GM23248 (cell line): ENCODE measurements at regions not wholly inside any gene's neighbourhood (a gene's known extent, or its start where the extent isn't known, plus 50 kb on each side); places are given as distances from the start of the nearest gene placed in this dataset.

Experiments used
- DNase-seq: peaks from one replicate; pipeline ENCODE4 v3.0.0-alpha.2; 2015
- H2AFZ ChIP-seq: fragments of 200-600 bp; sonication (generic); 2 replicates; pipeline ENCODE4 v1.6.1; 2016; ENCODE audit warnings: antibody characterized with exemption
- H3F3A ChIP-seq: fragments of 200-600 bp; sonication (generic); 2 replicates; pipeline ENCODE4 v1.6.1; 2016; ENCODE audit warnings: mild to moderate bottlenecking, antibody characterized with exemption, mixed run types; ENCODE audit not compliant: insufficient read depth
- H3K27ac ChIP-seq: fragments of 200-600 bp; sonication (generic); 2 replicates; pipeline ENCODE4 v1.5.1; 2016; ENCODE audit warnings: mild to moderate bottlenecking
- H3K27me3 ChIP-seq: fragments of 200-600 bp; sonication (generic); replicated peaks from 2 replicates; pipeline ENCODE4 v1.6.1; 2016; ENCODE audit warnings: mild to moderate bottlenecking; ENCODE audit not compliant: insufficient read depth
- H3K36me3 ChIP-seq: fragments of 200-600 bp; sonication (generic); 2 replicates; pipeline ENCODE4 v1.6.1; 2016; ENCODE audit warnings: low read depth, mild to moderate bottlenecking
- H3K4me1 ChIP-seq: fragments of 200-600 bp; sonication (generic); 2 replicates; pipeline ENCODE4 v1.6.1; 2016; ENCODE audit warnings: mild to moderate bottlenecking; ENCODE audit not compliant: insufficient read depth
- H3K4me2 ChIP-seq: fragments of 200-600 bp; sonication (generic); one replicate; pipeline ENCODE4 v1.6.1; 2016; ENCODE audit warnings: mild to moderate bottlenecking; ENCODE audit not compliant: unreplicated experiment
- H3K4me3 ChIP-seq: fragments of 200-600 bp; sonication (generic); 2 replicates; pipeline ENCODE4 v1.5.1; 2016; ENCODE audit warnings: mild to moderate bottlenecking
- H3K79me2 ChIP-seq: fragments of 200-600 bp; sonication (generic); 2 replicates; pipeline ENCODE4 v1.6.1; 2016; ENCODE audit warnings: mild to moderate bottlenecking; ENCODE audit not compliant: insufficient read depth
- H3K9ac ChIP-seq: fragments of 200-600 bp; sonication (generic); 2 replicates; pipeline ENCODE4 v1.6.1; 2016; ENCODE audit warnings: mild to moderate bottlenecking
- H3K9me2 ChIP-seq: fragments of 200-600 bp; sonication (generic); 2 replicates; pipeline ENCODE4 v1.6.1; 2016; ENCODE audit warnings: mixed run types, mild to moderate bottlenecking, moderate library complexity; ENCODE audit not compliant: insufficient read depth
- H3K9me3 ChIP-seq: fragments of 200-600 bp; sonication (generic); one replicate; pipeline ENCODE4 v1.6.1; 2017; ENCODE audit warnings: low read depth
- H4K20me1 ChIP-seq: fragments of 200-600 bp; sonication (generic); 2 replicates; pipeline ENCODE4 v1.6.0; 2016; ENCODE audit not compliant: insufficient read depth
- EZH2 ChIP-seq: fragments of 200-600 bp; sonication (generic); IDR thresholded peaks from 2 replicates; pipeline ENCODE4 v1.6.1; 2018; ENCODE audit warnings: antibody characterized with exemption, mild to moderate bottlenecking; ENCODE audit not compliant: insufficient read depth, poor library complexity, severe bottlenecking
- EZH2phosphoT487 ChIP-seq: fragments of 200-600 bp; sonication (generic); IDR thresholded peaks from 2 replicates; pipeline ENCODE4 v1.6.1; 2018; ENCODE audit warnings: antibody characterized with exemption, moderate library complexity, mild to moderate bottlenecking, low read depth; ENCODE audit not compliant: insufficient read depth
- WGBS, 2 experiments: methylation state at CpG; one replicate each; pipeline ENCODE4 v1.1.6; 2015 to 2017; ENCODE audit warnings: low lambda C conversion rate in 2 of 2, low coverage in 1 of 2; ENCODE audit errors: missing lambda C conversion rate in 2 of 2; 5-methylcytosine and 5-hydroxymethylcytosine counted together
- in situ Hi-C: fragments of 300-500 bp; cut with MboI; formaldehyde crosslinking; loops from 2 replicates; pipeline ENCODE4 v1.15.0; 2020

DNA sequence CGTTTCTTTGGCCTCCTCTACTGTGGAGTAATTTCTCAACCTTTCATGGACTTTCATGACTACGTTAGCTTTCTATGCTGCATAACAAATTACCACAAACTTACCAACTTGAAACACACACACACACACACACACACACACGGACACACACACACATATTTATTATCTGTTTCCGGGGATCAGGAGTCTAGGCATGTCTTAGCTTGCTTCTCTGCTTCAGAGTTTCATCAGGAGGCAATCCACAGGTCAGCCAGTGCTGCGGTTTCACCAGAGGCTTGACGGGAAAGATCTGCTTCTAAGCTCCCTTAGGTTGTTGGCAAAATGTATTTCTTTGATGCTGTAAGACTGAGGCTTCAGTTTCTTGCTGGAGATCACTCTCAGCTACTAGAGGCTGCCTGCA, 59.0 kb upstream of the C9orf72 start:
- TF ChIP-seq EZH2 (no peak), EZH2phosphoT487 (no peak)
- Histone ChIP-seq H3K9ac (no peak overlapping the region), H3K79me2 (no peaks in the 10 kb centered on the region), H3K4me2 (no peak overlapping the region), H3K4me3 (no peak overlapping the region), H3K27me3 (no peaks in the 10 kb centered on the region), H3K4me1 (no peaks in the 10 kb centered on the region), H3F3A (no peaks in the 10 kb centered on the region), H3K9me2 (no peaks in the 10 kb centered on the region), H2AFZ (no peak overlapping the region), H3K9me3 (no peaks in the 10 kb centered on the region), H4K20me1 (no peaks in the 10 kb centered on the region), H3K27ac (no peak overlapping the region), H3K36me3 (no peaks in the 10 kb centered on the region)
- in situ Hi-C loops, result no loop called here
- 44 to 45% methylated on average over 6 of the region's 6 CpGs for WGBS, 2 experiments
- DNase-seq, result no peak

DNA sequence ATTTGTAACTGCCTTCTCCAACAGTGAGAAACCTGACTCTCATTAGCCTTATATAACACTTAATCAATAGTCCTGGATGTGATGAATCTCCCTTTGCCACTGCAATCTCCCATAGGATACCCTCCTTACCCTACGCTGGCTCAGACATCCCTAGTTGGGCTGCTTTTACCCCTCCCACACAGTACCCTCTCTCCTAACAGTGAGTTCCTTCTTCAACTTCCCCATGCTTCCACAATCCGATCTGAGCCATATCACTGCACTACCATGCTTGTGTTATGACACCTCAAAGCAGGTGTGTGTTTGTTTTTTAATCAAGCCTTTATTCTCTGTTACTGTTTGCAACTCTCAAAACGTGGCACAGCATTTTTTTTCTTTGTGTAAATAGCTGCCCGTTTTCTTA, 60.5 kb upstream of the C9orf72 start:
- Histone ChIP-seq H3K36me3 (no peaks in the 10 kb centered on the region), H3K4me2 (no peak overlapping the region), H3K4me3 (no peak overlapping the region), H3K9ac (no peak overlapping the region), H3K27me3 (no peaks in the 10 kb centered on the region), H3F3A (no peaks in the 10 kb centered on the region), H3K9me3 (no peaks in the 10 kb centered on the region), H3K79me2 (no peaks in the 10 kb centered on the region), H3K4me1 (no peaks in the 10 kb centered on the region), H3K9me2 (no peaks in the 10 kb centered on the region), H3K27ac (no peak overlapping the region), H4K20me1 (no peaks in the 10 kb centered on the region), H2AFZ (no peak overlapping the region)
- TF ChIP-seq EZH2phosphoT487, result no peak
- no peak for TF ChIP-seq EZH2
- in situ Hi-C loops, result no loop called here
- 20 to 21% methylated on average over 4 of the region's 4 CpGs for WGBS, 2 experiments
- no peak for DNase-seq

DNA sequence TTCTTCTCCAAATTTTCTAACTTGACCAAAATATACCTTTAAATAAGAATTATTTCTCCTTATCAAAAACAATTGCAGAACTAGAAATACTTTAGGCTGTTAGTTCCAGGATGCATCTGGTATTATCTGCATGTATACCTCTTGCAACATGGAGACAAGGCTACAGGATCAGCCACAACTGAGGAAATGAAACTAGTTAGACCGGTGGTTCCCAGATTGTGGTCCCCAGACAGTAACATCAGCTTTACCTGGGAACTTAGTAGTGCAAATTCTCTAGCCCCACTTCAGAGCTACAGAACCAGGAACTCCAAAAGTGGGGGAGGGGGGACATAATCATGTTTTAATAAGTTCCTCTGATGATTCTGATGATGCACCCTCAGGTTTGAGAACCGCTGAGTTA, 61.6 kb upstream of the C9orf72 start:
- Histone ChIP-seq H3K9me2 (no peaks in the 10 kb centered on the region), H2AFZ (no peak overlapping the region), H3F3A (no peaks in the 10 kb centered on the region), H3K9ac (no peak overlapping the region), H3K4me3 (no peak overlapping the region), H3K27ac (no peak overlapping the region), H3K4me1 (no peaks in the 10 kb centered on the region), H3K9me3 (no peaks in the 10 kb centered on the region), H3K36me3 (no peaks in the 10 kb centered on the region), H4K20me1 (no peaks in the 10 kb centered on the region), H3K79me2 (no peaks in the 10 kb centered on the region), H3K4me2 (no peak overlapping the region), H3K27me3 (no peaks in the 10 kb centered on the region)
- in situ Hi-C loops, result no loop called here
- TF ChIP-seq EZH2phosphoT487 (no peak), EZH2 (no peak)
- DNase-seq, result no peak
- WGBS, 2 experiments, result 40 to 44% methylated on average over 2 of the region's 2 CpGs

DNA sequence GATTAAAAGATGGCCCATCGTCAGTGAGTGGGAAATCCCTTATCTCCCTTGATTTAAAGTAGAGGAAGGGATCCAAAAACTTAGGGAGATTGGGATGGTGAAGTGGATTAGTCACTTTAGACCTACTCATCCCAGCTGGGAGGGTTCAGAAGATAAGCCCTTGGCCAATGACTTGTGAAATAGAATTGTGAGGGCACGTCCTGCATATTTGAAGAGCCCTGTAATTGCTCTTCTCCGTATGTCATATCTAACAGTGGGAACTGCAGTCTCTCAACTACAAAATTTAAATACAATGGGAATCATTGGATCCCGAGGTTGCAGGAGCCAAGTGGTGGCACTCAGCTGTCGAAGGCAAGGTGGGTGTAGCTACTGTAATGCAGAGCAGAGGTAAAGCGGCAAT, 65.4 kb upstream of the C9orf72 start:
- DNase-seq, result no peak
- H3K79me2 ChIP-seq, result no peaks in the 10 kb centered on the region
- 25 to 28% methylated on average over 6 of the region's 6 CpGs for WGBS, 2 experiments

More for the DNA sequence above, 65.4 kb upstream of the C9orf72 start:
- no peaks in the 10 kb centered on the region for H3K36me3 ChIP-seq
- no peak overlapping the region for H3K4me3 ChIP-seq
- no peak overlapping the region for H3K27ac ChIP-seq
- no peak overlapping the region for H3K4me2 ChIP-seq
- no peaks in the 10 kb centered on the region for H3K9me3 ChIP-seq
- TF ChIP-seq EZH2phosphoT487, result no peak
- TF ChIP-seq EZH2, result no peak
- H3K27me3 ChIP-seq, result no peaks in the 10 kb centered on the region
- H3K9me2 ChIP-seq, result no peaks in the 10 kb centered on the region
- no peaks in the 10 kb centered on the region for H4K20me1 ChIP-seq
- H3F3A ChIP-seq, result no peaks in the 10 kb centered on the region
- H2AFZ ChIP-seq, result no peak overlapping the region
- no peak overlapping the region for H3K9ac ChIP-seq
- in situ Hi-C loops, result no loop called here
- no peaks in the 10 kb centered on the region for H3K4me1 ChIP-seq
